ENCODE measurements at regions not wholly inside any gene's neighbourhood (a gene's known extent, or its start where the extent isn't known, plus 50 kb on each side); places are given as distances from the start of the nearest gene placed in this dataset.

DNA sequence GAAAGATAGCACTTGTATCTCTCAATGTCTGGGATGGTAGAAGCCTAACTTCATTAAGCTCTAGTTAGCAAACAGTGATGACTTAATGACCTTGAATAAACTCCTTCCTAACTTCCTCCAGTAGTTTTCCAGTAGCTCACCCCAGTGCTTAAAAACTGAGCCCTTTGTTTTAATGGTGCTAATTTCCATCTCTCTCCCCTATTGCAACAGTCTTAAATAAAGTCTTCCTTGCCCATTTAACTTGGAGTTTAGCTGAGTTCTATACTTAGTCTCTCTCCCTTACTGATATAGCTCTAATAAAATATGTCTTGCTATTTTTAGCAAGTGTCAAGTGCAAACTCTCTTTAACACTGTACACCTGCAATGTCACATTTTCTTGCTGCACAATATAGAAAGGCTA, 267.0 kb downstream of the CCDC85A start:
- Histone ChIP-seq H3K4me1 (replicated peaks) (no peaks in the 10 kb centered on the region), H3K36me3 (no peaks in the 10 kb centered on the region), H3K9me3 (no peaks in the 10 kb centered on the region), H3K4me3 (no peak overlapping the region), H3K27ac (no peak overlapping the region), H3K27me3 (replicated peaks; ENCODE audit: insufficient read depth) (no peaks in the 10 kb centered on the region)
- intact Hi-C loops (cut with DNase I), result no loop called here
- no peak for DNase-seq (ENCODE audit: low spot score)
- TF ChIP-seq, protein P1, sequence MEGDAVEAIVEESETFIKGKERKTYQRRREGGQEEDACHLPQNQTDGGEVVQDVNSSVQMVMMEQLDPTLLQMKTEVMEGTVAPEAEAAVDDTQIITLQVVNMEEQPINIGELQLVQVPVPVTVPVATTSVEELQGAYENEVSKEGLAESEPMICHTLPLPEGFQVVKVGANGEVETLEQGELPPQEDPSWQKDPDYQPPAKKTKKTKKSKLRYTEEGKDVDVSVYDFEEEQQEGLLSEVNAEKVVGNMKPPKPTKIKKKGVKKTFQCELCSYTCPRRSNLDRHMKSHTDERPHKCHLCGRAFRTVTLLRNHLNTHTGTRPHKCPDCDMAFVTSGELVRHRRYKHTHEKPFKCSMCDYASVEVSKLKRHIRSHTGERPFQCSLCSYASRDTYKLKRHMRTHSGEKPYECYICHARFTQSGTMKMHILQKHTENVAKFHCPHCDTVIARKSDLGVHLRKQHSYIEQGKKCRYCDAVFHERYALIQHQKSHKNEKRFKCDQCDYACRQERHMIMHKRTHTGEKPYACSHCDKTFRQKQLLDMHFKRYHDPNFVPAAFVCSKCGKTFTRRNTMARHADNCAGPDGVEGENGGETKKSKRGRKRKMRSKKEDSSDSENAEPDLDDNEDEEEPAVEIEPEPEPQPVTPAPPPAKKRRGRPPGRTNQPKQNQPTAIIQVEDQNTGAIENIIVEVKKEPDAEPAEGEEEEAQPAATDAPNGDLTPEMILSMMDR (IDR thresholded peaks at IDR 0.05), result no peak
- TF ChIP-seq POLR2AphosphoS5 (IDR thresholded peaks at IDR 0.05), result no peak
- TF ChIP-seq POLR2A (IDR thresholded peaks at IDR 0.05), result no peak

DNA sequence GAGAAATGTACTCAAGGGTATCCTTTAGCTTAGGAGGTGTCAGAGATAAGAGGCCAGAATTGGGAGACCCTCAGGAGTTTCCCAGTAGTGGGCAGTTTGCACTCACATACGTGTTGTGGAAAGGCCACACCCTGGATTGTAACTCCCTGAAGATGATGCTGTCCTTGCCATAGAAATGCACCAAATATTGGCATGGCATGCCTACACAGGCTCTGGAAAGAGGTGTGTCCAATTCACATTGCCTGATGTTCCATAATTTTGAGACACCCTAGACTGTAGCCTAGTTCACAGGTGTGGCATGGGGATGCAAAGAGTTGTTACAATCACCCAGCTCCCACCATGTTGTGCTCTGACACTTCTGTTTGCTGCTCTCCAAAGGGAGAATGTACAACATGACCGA, 271.9 kb downstream of the CCDC85A start:
- DNase-seq (ENCODE audit: low spot score), result no peak
- intact Hi-C loops (cut with DNase I), result no loop called here
- no peaks in the 10 kb centered on the region for H3K36me3 ChIP-seq
- no peak overlapping the region for H3K27ac ChIP-seq
- H3K27me3 ChIP-seq (replicated peaks; ENCODE audit: insufficient read depth), result no peaks in the 10 kb centered on the region
- 92% methylated on average over 2 of the region's 2 CpGs for WGBS
- H3K9me3 ChIP-seq, result no peaks in the 10 kb centered on the region
- TF ChIP-seq, protein P1 (IDR thresholded peaks at IDR 0.05), result no peak
- TF ChIP-seq POLR2AphosphoS5 (IDR thresholded peaks at IDR 0.05), result no peak
- no peak for TF ChIP-seq POLR2A (IDR thresholded peaks at IDR 0.05)
- no peak overlapping the region for H3K4me3 ChIP-seq
- no peaks in the 10 kb centered on the region for H3K4me1 ChIP-seq (replicated peaks)

DNA sequence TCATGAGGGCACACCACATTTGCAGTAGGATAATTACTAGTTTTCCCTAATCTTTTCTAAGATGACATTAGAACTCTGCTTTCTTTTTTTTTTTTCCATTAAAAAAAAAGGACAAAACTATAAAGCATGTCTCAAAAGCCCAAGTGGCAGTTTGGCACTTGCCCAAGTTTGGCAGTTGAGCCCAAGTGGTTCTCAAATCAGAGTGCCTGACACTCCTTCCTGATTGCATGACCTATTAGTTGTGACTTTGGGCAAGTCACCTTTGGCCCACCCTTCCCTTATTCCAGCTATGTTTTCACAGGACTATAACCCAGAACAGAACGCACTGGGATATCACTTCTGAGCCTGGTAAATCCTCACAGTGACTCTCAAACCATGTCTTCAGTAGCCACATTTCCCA, 273.0 kb downstream of the CCDC85A start:
- no peaks in the 10 kb centered on the region for H3K27me3 ChIP-seq (replicated peaks; ENCODE audit: insufficient read depth)
- no peak overlapping the region for H3K4me3 ChIP-seq
- intact Hi-C loops (cut with DNase I), result no loop called here
- H3K4me1 ChIP-seq (replicated peaks), result no peaks in the 10 kb centered on the region
- no peak for TF ChIP-seq POLR2A (IDR thresholded peaks at IDR 0.05)
- no peak for TF ChIP-seq POLR2AphosphoS5 (IDR thresholded peaks at IDR 0.05)
- TF ChIP-seq, protein P1 (IDR thresholded peaks at IDR 0.05), result no peak
- H3K27ac ChIP-seq, result no peak overlapping the region
- 86% methylated on average over 1 of the region's 1 CpG for WGBS
- no peaks in the 10 kb centered on the region for H3K36me3 ChIP-seq
- DNase-seq (ENCODE audit: low spot score), result no peak
- H3K9me3 ChIP-seq, result no peaks in the 10 kb centered on the region

DNA sequence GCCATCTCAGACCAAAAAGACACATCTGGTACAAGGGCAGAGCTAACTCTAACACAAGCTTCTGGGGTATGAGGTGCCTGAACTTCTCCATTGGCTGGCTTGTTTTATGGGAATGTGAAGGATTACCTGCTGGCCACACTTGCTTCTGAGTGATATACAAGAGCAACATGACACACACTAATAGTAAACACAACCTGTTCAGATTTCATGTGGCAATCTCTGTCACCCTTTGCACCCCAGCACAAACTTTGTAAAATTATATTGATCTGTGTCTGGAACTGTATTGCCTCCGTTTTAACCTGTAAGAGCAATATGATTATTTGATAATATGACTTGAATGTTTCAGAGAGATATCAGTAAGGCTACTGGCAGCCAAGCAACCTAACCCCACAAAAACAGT, 276.7 kb downstream of the CCDC85A start:
- no peak overlapping the region for H3K27ac ChIP-seq
- H3K9me3 ChIP-seq, result no peaks in the 10 kb centered on the region
- H3K36me3 ChIP-seq, result no peaks in the 10 kb centered on the region
- H3K4me3 ChIP-seq, result no peak overlapping the region
- WGBS, result 92% methylated on average over 1 of the region's 1 CpG
- H3K4me1 ChIP-seq (replicated peaks), result no peaks in the 10 kb centered on the region
- no peak for DNase-seq (ENCODE audit: low spot score)
- intact Hi-C loops (cut with DNase I), result loop anchor here (10.0 kb wide), 1 partner anchor 276 kb away; the partner anchor contains the start of gene CCDC85A
- TF ChIP-seq POLR2A (IDR thresholded peaks at IDR 0.05) (no peak), POLR2AphosphoS5 (IDR thresholded peaks at IDR 0.05) (no peak)
- TF ChIP-seq, protein P1 (IDR thresholded peaks at IDR 0.05), result no peak
- H3K27me3 ChIP-seq (replicated peaks; ENCODE audit: insufficient read depth), result no peaks in the 10 kb centered on the region

DNA sequence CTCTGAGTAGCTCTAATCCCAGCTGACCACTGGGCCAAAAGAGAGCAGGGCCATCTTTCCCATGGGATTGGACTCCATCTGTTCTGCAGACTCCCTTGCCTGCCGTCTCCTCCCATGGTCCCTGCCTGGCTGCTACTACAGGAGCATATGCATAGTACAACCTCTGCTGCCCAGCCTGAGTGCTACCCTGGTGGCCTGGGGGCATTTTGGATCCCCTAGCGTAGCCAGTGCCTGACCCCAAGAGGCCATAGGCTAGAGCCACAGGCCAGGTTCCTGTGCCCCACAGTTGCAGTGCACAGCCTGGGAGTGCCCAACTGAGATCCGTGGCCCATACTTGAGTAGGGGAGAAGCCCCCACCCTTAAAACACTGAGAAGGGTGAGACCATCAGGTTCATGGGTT, 280.3 kb downstream of the CCDC85A start:
- Histone ChIP-seq H3K4me3 (no peak overlapping the region), H3K36me3 (no peaks in the 10 kb centered on the region), H3K27ac (no peak overlapping the region), H3K27me3 (replicated peaks; ENCODE audit: insufficient read depth) (no peaks in the 10 kb centered on the region), H3K9me3 (no peaks in the 10 kb centered on the region), H3K4me1 (replicated peaks) (no peaks in the 10 kb centered on the region)
- intact Hi-C loops (cut with DNase I), result loop anchor here (10.0 kb wide), 1 partner anchor 279 kb away; the partner anchor contains the start of gene CCDC85A
- WGBS, result 86% methylated on average over 3 of the region's 3 CpGs
- DNase-seq (ENCODE audit: low spot score), result no peak
- TF ChIP-seq, protein P1 (IDR thresholded peaks at IDR 0.05), result no peak
- TF ChIP-seq POLR2AphosphoS5 (IDR thresholded peaks at IDR 0.05), result no peak
- no peak for TF ChIP-seq POLR2A (IDR thresholded peaks at IDR 0.05)
